IMR-90 (cell line): ENCODE measurements at regions not wholly inside any gene's neighbourhood (a gene's known extent, or its start where the extent isn't known, plus 50 kb on each side); places are given as distances from the start of the nearest gene placed in this dataset.

Source experiments
- ATAC-seq: fragments of 200-7000 bp; cut with Tn5 transposase; 2 replicates; pipeline ENCODE4 v1.9.1; 2020; ENCODE audit warnings: low read depth, mild to moderate bottlenecking, moderate library complexity
- BruUV-seq: library from RNA; stranded (reverse); fragments of 400-500 nt; replicated peaks from 2 replicates; lab custom pipeline; 2021; lab: Mats Ljungman, UMichigan
- CTCF ChIA-PET: fragments of 300-600 bp; formaldehyde crosslinking; extraction: SDS; loops from one replicate; lab custom pipeline; 2021; ENCODE audit warnings: antibody characterized with exemption; lab: Yijun Ruan, JAX
- POLR2A ChIA-PET: fragments of 300-600 bp; sonication (Branson Sonifier 250); formaldehyde crosslinking; loops from one replicate; lab custom pipeline; 2022; ENCODE audit warnings: antibody characterized with exemption; ENCODE audit not compliant: unreplicated experiment; lab: Charles Lee
- DNase-seq: peaks from one replicate; pipeline ENCODE4 v3.0.0; 2013
- H2AFZ ChIP-seq: replicated peaks from 2 replicates; pipeline ENCODE3; 2013; ENCODE audit warnings: low read length, mild to moderate bottlenecking; ENCODE audit not compliant: poor library complexity
- H2AK5ac ChIP-seq: 2 replicates; pipeline ENCODE4 v1.6.1; 2013; ENCODE audit warnings: low read depth, low read length, inconsistent platforms
- H2AK9ac ChIP-seq: replicated peaks from 2 replicates; pipeline ENCODE3; 2013; ENCODE audit warnings: mild to moderate bottlenecking, low read depth, low read length, moderate library complexity; ENCODE audit not compliant: poor library complexity
- H2BK120ac ChIP-seq: 2 replicates; pipeline ENCODE4 v1.6.1; 2013; ENCODE audit warnings: low read depth, low read length, inconsistent platforms
- H2BK15ac ChIP-seq: 3 replicates; pipeline ENCODE4 v1.6.1; 2013; ENCODE audit warnings: low read depth, low read length, inconsistent platforms
- H2BK20ac ChIP-seq: 2 replicates; pipeline ENCODE4 v1.6.1; 2013; ENCODE audit warnings: low read depth, mild to moderate bottlenecking, inconsistent platforms, low read length, moderate library complexity
- H2BK5ac ChIP-seq: 2 replicates; pipeline ENCODE4 v1.6.1; 2013; ENCODE audit warnings: mild to moderate bottlenecking, low read depth, low read length, inconsistent platforms; ENCODE audit not compliant: poor library complexity, severe bottlenecking
- H3K14ac ChIP-seq: replicated peaks from 2 replicates; pipeline ENCODE4 v1.6.1; 2013; ENCODE audit warnings: low read depth, low read length, inconsistent platforms
- H3K18ac ChIP-seq: 2 replicates; pipeline ENCODE4 v1.6.1; 2013; ENCODE audit warnings: low read depth, low read length, control low read depth
- H3K23ac ChIP-seq: 2 replicates; pipeline ENCODE4 v1.6.1; 2013; ENCODE audit warnings: low read depth, low read length, inconsistent platforms
- H3K27ac ChIP-seq: 2 replicates; pipeline ENCODE4 v1.5.1; 2013; ENCODE audit warnings: mild to moderate bottlenecking, control low read depth, low read length; ENCODE audit not compliant: insufficient read depth
- H3K27me3 ChIP-seq: 2 replicates; pipeline ENCODE4 v1.6.1; 2013; ENCODE audit warnings: low read length; ENCODE audit not compliant: control insufficient read depth, insufficient read depth
- H3K36me3 ChIP-seq: 2 replicates; pipeline ENCODE4 v1.6.1; 2013; ENCODE audit warnings: low read length, mixed read lengths; ENCODE audit not compliant: control insufficient read depth, insufficient read depth
- H3K4ac ChIP-seq: 2 replicates; pipeline ENCODE4 v1.6.1; 2013; ENCODE audit warnings: low read depth, low read length, inconsistent platforms
- H3K4me1 ChIP-seq: 2 replicates; pipeline ENCODE4 v1.6.1; 2013; ENCODE audit warnings: low read length, mixed read lengths; ENCODE audit not compliant: control insufficient read depth, insufficient read depth
- H3K4me2 ChIP-seq: 2 replicates; pipeline ENCODE4 v1.6.1; 2013; ENCODE audit warnings: low read depth, mild to moderate bottlenecking, control low read depth, low read length, moderate library complexity
- H3K4me3 ChIP-seq: 2 replicates; pipeline ENCODE4 v1.5.1; 2013; ENCODE audit warnings: low read depth, mild to moderate bottlenecking, control low read depth, low read length, moderate library complexity; ENCODE audit not compliant: insufficient read depth
- H3K56ac ChIP-seq: 2 replicates; pipeline ENCODE4 v1.6.1; 2013; ENCODE audit warnings: low read length, inconsistent platforms; ENCODE audit not compliant: insufficient read depth; ENCODE audit errors: extremely low read depth
- H3K79me1 ChIP-seq, 2 experiments: 2 replicates each; pipeline ENCODE4 v1.6.1; 2013; ENCODE audit warnings: low read length in 2 of 2, inconsistent platforms in 1 of 2, low read depth in 1 of 2
- H3K9ac ChIP-seq: 2 replicates; pipeline ENCODE4 v1.6.1; 2013; ENCODE audit warnings: low read depth, low read length, control low read depth
- H3K9me1 ChIP-seq: 2 replicates; pipeline ENCODE4 v1.6.1; 2013; ENCODE audit warnings: low read length, inconsistent platforms; ENCODE audit not compliant: insufficient read depth
- H3K9me3 ChIP-seq: 2 replicates; pipeline ENCODE4 v1.6.1; 2013; ENCODE audit warnings: low read length; ENCODE audit not compliant: control insufficient read depth, insufficient read depth
- H4K20me1 ChIP-seq: 2 replicates; pipeline ENCODE4 v1.6.1; 2013; ENCODE audit warnings: low read length, inconsistent platforms; ENCODE audit not compliant: insufficient read depth
- H4K5ac ChIP-seq: 2 replicates; pipeline ENCODE4 v1.6.1; 2013; ENCODE audit warnings: mild to moderate bottlenecking, low read depth, low read length, control low read depth
- H4K8ac ChIP-seq, 2 experiments: 2 replicates each; pipeline ENCODE4 v1.6.1; 2013; ENCODE audit warnings: low read depth in 2 of 2, low read length in 2 of 2, control low read depth in 1 of 2, inconsistent platforms in 1 of 2
- H4K91ac ChIP-seq: 2 replicates; pipeline ENCODE4 v1.6.1; 2013; ENCODE audit warnings: low read depth, low read length, inconsistent platforms; ENCODE audit not compliant: insufficient read depth
- CHD1 ChIP-seq: IDR thresholded peaks from 2 replicates; pipeline ENCODE4 v1.6.1; 2012; ENCODE audit warnings: low read depth, low read length, improper control_type of control experiment
- MXI1 ChIP-seq: IDR thresholded peaks from 2 replicates; pipeline ENCODE4 v1.6.1; 2012; ENCODE audit warnings: low read depth, mild to moderate bottlenecking, low read length, moderate library complexity, borderline replicate concordance
- NFE2L2 ChIP-seq: fragments of 150-350 bp; IDR thresholded peaks from 2 replicates; pipeline ENCODE4 v1.6.1; 2016; ENCODE audit warnings: low read depth, mild to moderate bottlenecking, low read length
- RFX5 ChIP-seq: IDR thresholded peaks from 2 replicates; pipeline ENCODE4 v1.8.0; 2012; ENCODE audit warnings: low read depth, mild to moderate bottlenecking, low read length, moderate library complexity
- WGBS, 2 experiments: methylation state at CpG; one replicate each; pipeline versions ENCODE4 v1.1.5 to v1.1.7; 2013; ENCODE audit warnings: missing lambda C conversion rate in 2 of 2; ENCODE audit not compliant: insufficient read length in 1 of 2; ENCODE audit errors: extremely low coverage in 2 of 2; 5-methylcytosine and 5-hydroxymethylcytosine counted together
- dilution Hi-C: fragments of 300-500 bp; cut with HindIII; formaldehyde crosslinking; loops from one replicate; pipeline ENCODE4 v1.14.3; 2018; ENCODE audit warnings: low sequenced_read_pairs; ENCODE audit not compliant: unreplicated experiment
- in situ Hi-C: fragments of 300-500 bp; cut with MboI; formaldehyde crosslinking; loops from 3 replicates; pipeline ENCODE4 v1.14.3; 2019; ENCODE audit warnings: low sequenced_read_pairs, inconsistent platforms, mixed read lengths
- intact Hi-C: fragments of 100-400 bp; cut with micrococcal nuclease; formaldehyde crosslinking; loops from 2 replicates; pipeline ENCODE4 v1.10.0; 2022

DNA sequence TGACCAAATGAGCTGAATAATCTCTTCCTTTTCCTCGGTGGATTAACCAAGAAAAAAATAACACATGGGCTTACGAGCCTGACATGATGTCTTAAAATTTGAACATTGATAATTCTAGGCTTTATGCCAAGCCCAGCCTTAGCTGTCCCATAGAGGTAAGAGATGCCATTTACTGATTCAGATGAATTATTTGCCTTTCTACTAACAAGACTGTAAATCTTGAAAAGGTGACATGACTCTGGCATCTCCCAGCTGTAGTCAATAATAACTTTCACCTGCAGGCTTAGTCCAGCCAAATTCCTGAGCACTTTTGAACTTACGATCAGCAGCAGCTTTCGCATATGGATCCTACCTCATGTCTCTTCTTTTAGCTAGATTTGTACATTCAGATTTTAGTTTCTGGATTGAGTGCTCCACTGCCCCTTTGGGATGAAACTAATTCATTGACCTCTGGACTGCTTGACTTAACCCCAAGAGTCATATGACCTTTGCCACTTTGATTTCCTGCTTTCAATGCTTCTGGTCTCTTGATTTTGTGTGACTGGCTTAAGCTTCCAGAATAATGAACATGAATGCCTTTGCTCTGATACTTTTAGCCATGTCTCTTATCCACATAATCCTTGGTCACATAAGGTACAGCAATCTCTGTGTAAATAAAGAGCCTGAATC is 876.4 kb upstream of the SLIT2 start:
- ChIA-PET CTCF (no interaction called here), POLR2A (no interaction called here)
- peaks cover 2% of the 10 kb centered on the region; the same call in 1 of the 2 replicates for H3K4me1 ChIP-seq
- H3K9ac ChIP-seq: no peak overlapping the region
- H2BK15ac ChIP-seq: peak overlapping the region; percentile 34; the same call in 2 of the 3 replicates
- intact Hi-C loops (no loop called here), in situ Hi-C loops (no loop called here), dilution Hi-C loops (no loop called here)
- H4K5ac ChIP-seq: no peak overlapping the region
- no peak for ATAC-seq
- no peak overlapping the region; the same call in 1 of the 2 replicates for H3K18ac ChIP-seq
- no peak overlapping the region for H2AK9ac ChIP-seq
- no peak overlapping the region; the same call in 1 of the 2 replicates for H2BK20ac ChIP-seq
- no peak overlapping the region for H3K23ac ChIP-seq
- no peak overlapping the region for H4K91ac ChIP-seq
- BruUV-seq: no TSS peak
- no peaks in the 10 kb centered on the region for H3K79me1 ChIP-seq
- no peaks in the 10 kb centered on the region for H4K20me1 ChIP-seq
- H2AK5ac ChIP-seq: no peak overlapping the region
- H3K14ac ChIP-seq: no peak overlapping the region
- TF ChIP-seq MXI1 (no peak), RFX5 (no peak), NFE2L2 (no peak), CHD1 (no peak)
- H3K9me3 ChIP-seq: no peaks in the 10 kb centered on the region
- no peak overlapping the region for H3K4me2 ChIP-seq
- H3K4ac ChIP-seq: no peak overlapping the region
- no CpG with 5 or more reads among the region's 4 CpGs for WGBS, 2 experiments
- H2AFZ ChIP-seq: no peak overlapping the region
- H2BK5ac ChIP-seq: no peak overlapping the region
- H3K4me3 ChIP-seq: no peak overlapping the region
- no peak overlapping the region for H2BK120ac ChIP-seq
- H3K9me1 ChIP-seq: no peaks in the 10 kb centered on the region
- H3K27me3 ChIP-seq: no peaks in the 10 kb centered on the region
- no peak overlapping the region for H4K8ac ChIP-seq
- H3K27ac ChIP-seq: no peak overlapping the region
- DNase-seq: no peak
- H3K36me3 ChIP-seq: no peaks in the 10 kb centered on the region
- no peak overlapping the region for H3K56ac ChIP-seq
